Uterus (tissue), 3 donors: ENCODE measurements at regions not wholly inside any gene's neighbourhood (a gene's known extent, or its start where the extent isn't known, plus 50 kb on each side); places are given as distances from the start of the nearest gene placed in this dataset.
"Not testable (repeated sequence)": the region's sequence is repeated elsewhere in the genome, so short reads cannot be mapped to it uniquely, and the experiment has no call there.

Experiments used
- DNase-seq, 2 donors: peaks; one replicate each; pipeline ENCODE4 v3.0.0-alpha.2; 2019 to 2020
- H3K27ac ChIP-seq, 2 donors: fragments of 200-600 bp; sonication (generic); 1 replicate in 1 of 2; 2 replicates in 1 of 2; pipeline ENCODE4 v1.5.1; 2016 to 2018
- H3K27me3 ChIP-seq, 2 donors: fragments of 200-600 bp; sonication (generic); one replicate each; pipeline ENCODE4 v1.5.1; 2018 to 2019; ENCODE audit warnings: control low read depth in 1 of 2
- H3K36me3 ChIP-seq, 2 donors: fragments of 200-600 bp; sonication (generic); one replicate each; pipeline ENCODE4 v1.5.1; 2019; ENCODE audit warnings: control low read depth in 1 of 2
- H3K4me1 ChIP-seq, 2 donors: fragments of 200-600 bp; sonication (generic); one replicate each; pipeline ENCODE4 v1.5.1; 2018 to 2019; ENCODE audit warnings: control low read depth in 1 of 2
- H3K4me3 ChIP-seq, 2 donors: fragments of 200-600 bp; sonication (generic); 1 replicate in 1 of 2; 2 replicates in 1 of 2; pipeline ENCODE4 v1.5.1; 2018 to 2019; ENCODE audit warnings: mild to moderate bottlenecking in 1 of 2
- H3K9me3 ChIP-seq, 2 donors: fragments of 200-600 bp; sonication (generic); one replicate each; pipeline ENCODE4 v1.5.1; 2019; ENCODE audit warnings: control low read depth in 1 of 2
- POLR2A ChIP-seq, 2 donors: fragments of 450-650 bp; IDR thresholded peaks; one replicate each; pipeline ENCODE4 v1.6.1; 2016; ENCODE audit warnings: antibody characterized with exemption in 2 of 2, mild to moderate bottlenecking in 1 of 2, moderate library complexity in 1 of 2
- intact Hi-C: fragments of 100-400 bp; cut with DNase I; formaldehyde crosslinking; loops from one replicate; pipeline ENCODE4 v1.15.1; 2023; ENCODE audit warnings: low total_unique reads
- TF ChIP-seq, protein P1 (sequence below), 4 experiments: fragments of 200-600 bp in 2 of 4; fragments of 450-650 bp in 2 of 4; sonication (generic) in 2 of 4; IDR thresholded peaks; one replicate each; pipeline ENCODE4 v1.5.1; 2016 to 2019; ENCODE audit warnings: antibody characterized with exemption in 4 of 4, mild to moderate bottlenecking in 2 of 4, moderate library complexity in 1 of 4
- donor health status: DM: yes; HTN: yes; CAD: no.

- Histone ChIP-seq H3K36me3 (no peaks in the 10 kb centered on the region), H3K27me3 (no peaks in the 10 kb centered on the region), H3K9me3 (no peaks in the 10 kb centered on the region), H3K4me1 (no peaks in the 10 kb centered on the region), H3K27ac (no peak overlapping the region), H3K4me3 (no peak overlapping the region)
- intact Hi-C loops, result no loop called here
- TF ChIP-seq POLR2A (IDR thresholded peaks at IDR 0.05), result no peak
- TF ChIP-seq, protein P1, sequence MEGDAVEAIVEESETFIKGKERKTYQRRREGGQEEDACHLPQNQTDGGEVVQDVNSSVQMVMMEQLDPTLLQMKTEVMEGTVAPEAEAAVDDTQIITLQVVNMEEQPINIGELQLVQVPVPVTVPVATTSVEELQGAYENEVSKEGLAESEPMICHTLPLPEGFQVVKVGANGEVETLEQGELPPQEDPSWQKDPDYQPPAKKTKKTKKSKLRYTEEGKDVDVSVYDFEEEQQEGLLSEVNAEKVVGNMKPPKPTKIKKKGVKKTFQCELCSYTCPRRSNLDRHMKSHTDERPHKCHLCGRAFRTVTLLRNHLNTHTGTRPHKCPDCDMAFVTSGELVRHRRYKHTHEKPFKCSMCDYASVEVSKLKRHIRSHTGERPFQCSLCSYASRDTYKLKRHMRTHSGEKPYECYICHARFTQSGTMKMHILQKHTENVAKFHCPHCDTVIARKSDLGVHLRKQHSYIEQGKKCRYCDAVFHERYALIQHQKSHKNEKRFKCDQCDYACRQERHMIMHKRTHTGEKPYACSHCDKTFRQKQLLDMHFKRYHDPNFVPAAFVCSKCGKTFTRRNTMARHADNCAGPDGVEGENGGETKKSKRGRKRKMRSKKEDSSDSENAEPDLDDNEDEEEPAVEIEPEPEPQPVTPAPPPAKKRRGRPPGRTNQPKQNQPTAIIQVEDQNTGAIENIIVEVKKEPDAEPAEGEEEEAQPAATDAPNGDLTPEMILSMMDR (IDR thresholded peaks at IDR 0.05), result no peak
- DNase-seq, result no peak
Observed at GRCh38 chr3:127042634-127043033, 59.7 kb downstream of the PLXNA1 start.

GRCh38 chr3:127043041-127043641 lies 60.2 kb downstream of the PLXNA1 start:
- no peak overlapping the region for H3K27ac ChIP-seq
- DNase-seq, result no peak
- intact Hi-C loops, result no loop called here

GRCh38 chr3:127043731-127044510 lies 61.0 kb downstream of the PLXNA1 start:
- TF ChIP-seq, protein P1 (IDR thresholded peaks at IDR 0.05), result no peak
- Histone ChIP-seq H3K27ac (no peak overlapping the region), H3K4me3 (no peak overlapping the region), H3K9me3 (no peaks in the 10 kb centered on the region), H3K27me3 (no peaks in the 10 kb centered on the region), H3K4me1 (no peaks in the 10 kb centered on the region), H3K36me3 (no peaks in the 10 kb centered on the region)
- intact Hi-C loops, result no loop called here
- no peak for DNase-seq

More at GRCh38 chr3:127043041-127043641, 60.2 kb downstream of the PLXNA1 start:
- TF ChIP-seq, protein P1 (IDR thresholded peaks at IDR 0.05), result no peak
- no peak for TF ChIP-seq POLR2A (IDR thresholded peaks at IDR 0.05)
- Histone ChIP-seq H3K27me3 (no peaks in the 10 kb centered on the region), H3K9me3 (no peaks in the 10 kb centered on the region), H3K36me3 (no peaks in the 10 kb centered on the region), H3K4me3 (no peak overlapping the region), H3K4me1 (no peaks in the 10 kb centered on the region)

- TF ChIP-seq, protein P1 (IDR thresholded peaks at IDR 0.05), result no peak
- TF ChIP-seq POLR2A (IDR thresholded peaks at IDR 0.05), result no peak
- intact Hi-C loops, result no loop called here
- no peak overlapping the region for H3K27ac ChIP-seq
Observed at GRCh38 chr3:127044996-127045395, 62.1 kb downstream of the PLXNA1 start.

DNA sequence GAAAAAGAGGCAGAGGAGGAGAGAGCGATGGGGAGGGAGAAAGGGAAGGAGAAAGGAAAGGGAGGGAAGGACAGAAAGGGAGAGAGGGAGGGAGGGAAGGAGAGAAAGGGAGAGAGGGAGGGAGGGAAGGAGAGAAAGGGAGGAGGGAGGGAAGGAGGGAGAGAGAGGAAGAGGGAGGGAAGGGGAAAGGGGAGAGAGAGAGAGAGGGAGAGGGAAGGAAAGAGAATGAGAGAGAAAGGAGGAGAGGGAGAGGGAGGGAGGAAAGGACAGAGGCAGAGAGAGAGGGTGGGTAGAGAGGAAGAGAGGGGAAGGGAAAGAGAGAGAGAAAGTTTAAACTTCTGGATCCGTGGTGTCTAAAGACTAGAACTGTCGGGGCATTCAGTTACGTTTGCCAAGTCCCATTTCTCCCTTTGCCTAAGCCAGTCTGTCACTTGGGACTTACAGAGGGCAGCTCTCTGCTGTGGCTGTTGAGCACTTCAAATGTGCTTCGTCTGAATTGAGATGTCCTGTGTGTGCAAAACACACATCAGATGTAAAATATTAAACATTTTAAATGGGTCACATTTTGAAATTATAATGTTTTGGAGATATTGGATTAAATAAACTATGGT lies 62.6 kb downstream of the PLXNA1 start:
- DNase-seq, result no peak
- Histone ChIP-seq H3K4me1 (no peaks in the 10 kb centered on the region), H3K9me3 (no peaks in the 10 kb centered on the region), H3K27me3 (no peaks in the 10 kb centered on the region), H3K27ac (no peak overlapping the region), H3K4me3 (no peak overlapping the region), H3K36me3 (no peaks in the 10 kb centered on the region)
- intact Hi-C loops, result no loop called here
- TF ChIP-seq POLR2A (IDR thresholded peaks at IDR 0.05), result no peak
- TF ChIP-seq, protein P1 (IDR thresholded peaks at IDR 0.05), result no peak

More at GRCh38 chr3:127044996-127045395, 62.1 kb downstream of the PLXNA1 start:
- H3K4me3 ChIP-seq, result no peak overlapping the region
- no peaks in the 10 kb centered on the region for H3K9me3 ChIP-seq
- no peak for DNase-seq
- H3K4me1 ChIP-seq, result no peaks in the 10 kb centered on the region
- no peaks in the 10 kb centered on the region for H3K36me3 ChIP-seq
- H3K27me3 ChIP-seq, result no peaks in the 10 kb centered on the region

- H3K27me3 ChIP-seq, H3K36me3 ChIP-seq, H3K27ac ChIP-seq, H3K4me3 ChIP-seq, DNase-seq, H3K4me1 ChIP-seq, H3K9me3 ChIP-seq, intact Hi-C loops: not testable (repeated sequence)
Observed at GRCh38 chr3:127046690-127047089, 63.8 kb downstream of the PLXNA1 start.
